Transverse colon (tissue), 4 donors: ENCODE measurements at regions not wholly inside any gene's neighbourhood (a gene's known extent, or its start where the extent isn't known, plus 50 kb on each side); places are given as distances from the start of the nearest gene placed in this dataset.
A peak's percentile ranks its signal among the peaks of the same experiment; 100 is the strongest.
"Not testable (repeated sequence)": the region's sequence is repeated elsewhere in the genome, so short reads cannot be mapped to it uniquely, and the experiment has no call there.

Experiments
- DNase-seq: peaks from one replicate; pipeline ENCODE4 v3.0.0-alpha.2; 2019
- H3K27ac ChIP-seq, 4 donors: fragments of 200-600 bp; sonication (generic); 2 replicates each; pipeline ENCODE4 v1.5.1; 2016 to 2018; ENCODE audit warnings: inconsistent platforms in 4 of 4
- H3K27me3 ChIP-seq: fragments of 200-600 bp; sonication (generic); 2 replicates; pipeline ENCODE4 v1.5.1; 2017; ENCODE audit warnings: inconsistent platforms
- H3K36me3 ChIP-seq, 4 donors: fragments of 200-600 bp; sonication (generic); 2 replicates each; pipeline ENCODE4 v1.5.1; 2017 to 2019; ENCODE audit warnings: inconsistent platforms in 4 of 4
- H3K4me1 ChIP-seq, 4 donors: fragments of 200-600 bp; sonication (generic); 2 replicates each; pipeline ENCODE4 v1.5.1; 2017 to 2020; ENCODE audit warnings: inconsistent platforms in 4 of 4
- H3K4me3 ChIP-seq, 4 donors: fragments of 200-600 bp; sonication (generic); 1 replicate in 1 of 4; 2 replicates in 3 of 4; pipeline versions ENCODE4 v1.5.1 to v1.6.1; 2017 to 2019; ENCODE audit warnings: inconsistent platforms in 4 of 4
- H3K9me3 ChIP-seq, 2 donors: fragments of 200-600 bp; sonication (generic); 2 replicates each; pipeline ENCODE4 v1.5.1; 2017 to 2019; ENCODE audit warnings: inconsistent platforms in 2 of 2
- EP300 ChIP-seq: sonication (generic); formaldehyde crosslinking; IDR thresholded peaks from one replicate; pipeline ENCODE4 v1.6.1; 2017; ENCODE audit warnings: antibody characterized with exemption, low read depth
- POLR2A ChIP-seq: fragments of 450-650 bp; IDR thresholded peaks from one replicate; pipeline ENCODE4 v1.6.1; 2016; ENCODE audit warnings: antibody characterized with exemption, mild to moderate bottlenecking, moderate library complexity
- POLR2AphosphoS5 ChIP-seq, 3 donors: sonication (generic); formaldehyde crosslinking; IDR thresholded peaks; one replicate each; pipeline ENCODE4 v1.6.1; 2016; ENCODE audit warnings: antibody characterized with exemption in 3 of 3
- WGBS, 2 donors: methylation state at CpG; one replicate each; pipeline ENCODE4 v1.1.5; 2018; ENCODE audit warnings: low coverage in 1 of 2; 5-methylcytosine and 5-hydroxymethylcytosine counted together
- in situ Hi-C, 4 donors: fragments of 200-750 bp; cut with MboI; loops; one replicate each; pipeline versions ENCODE4 v1.15.0 to v1.15.1; 2017; ENCODE audit warnings: low sequenced_read_pairs in 3 of 4, low pct_ligation_motif_present in 1 of 4, low pct_unique_long_range_greater_than_20kb in 1 of 4
- intact Hi-C: fragments of 100-400 bp; cut with DNase I; formaldehyde crosslinking; loops from one replicate; pipeline ENCODE4 v1.15.1; 2023; ENCODE audit warnings: low total_unique reads
- TF ChIP-seq, protein P1 (sequence below), 5 experiments: fragments of 200-600 bp in 3 of 5; fragments of 450-650 bp in 2 of 5; sonication (generic) in 3 of 5; IDR thresholded peaks; 1 replicate in 2 of 5; 2 replicates in 3 of 5; pipeline ENCODE4 v1.5.1; 2016 to 2017; ENCODE audit warnings: antibody characterized with exemption in 5 of 5, inconsistent platforms in 3 of 5, mild to moderate bottlenecking in 2 of 5, moderate library complexity in 1 of 5

DNA sequence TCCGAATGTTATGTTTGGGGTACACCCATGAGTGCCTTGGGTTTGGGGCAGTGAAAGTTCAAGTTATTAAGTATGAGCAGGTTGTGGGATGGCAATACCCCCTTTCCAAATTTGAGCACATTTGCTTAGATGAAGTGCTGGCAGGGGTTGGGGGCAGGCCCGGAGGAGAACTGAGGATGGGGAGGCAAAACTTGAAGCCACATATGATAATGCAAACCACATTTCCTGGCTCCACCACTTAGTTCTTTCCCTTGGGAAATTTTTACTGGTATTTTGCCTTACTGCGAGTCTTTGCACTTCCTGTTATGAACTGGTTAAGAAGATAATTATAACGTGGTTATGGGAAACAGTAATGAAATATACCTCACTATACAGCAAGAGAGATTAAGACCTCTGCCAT lies 336.0 kb upstream of the ONECUT1 start:
- Histone ChIP-seq H3K27me3 (no peaks in the 10 kb centered on the region), H3K4me1 (no peaks in the 10 kb centered on the region), H3K4me3 (no peak overlapping the region), H3K9me3 (no peaks in the 10 kb centered on the region), H3K27ac (no peak overlapping the region), H3K36me3 (no peaks in the 10 kb centered on the region)
- TF ChIP-seq POLR2A (no peak), POLR2AphosphoS5 (IDR thresholded peaks at IDR 0.05) (no peak), EP300 (no peak)
- TF ChIP-seq, protein P1, sequence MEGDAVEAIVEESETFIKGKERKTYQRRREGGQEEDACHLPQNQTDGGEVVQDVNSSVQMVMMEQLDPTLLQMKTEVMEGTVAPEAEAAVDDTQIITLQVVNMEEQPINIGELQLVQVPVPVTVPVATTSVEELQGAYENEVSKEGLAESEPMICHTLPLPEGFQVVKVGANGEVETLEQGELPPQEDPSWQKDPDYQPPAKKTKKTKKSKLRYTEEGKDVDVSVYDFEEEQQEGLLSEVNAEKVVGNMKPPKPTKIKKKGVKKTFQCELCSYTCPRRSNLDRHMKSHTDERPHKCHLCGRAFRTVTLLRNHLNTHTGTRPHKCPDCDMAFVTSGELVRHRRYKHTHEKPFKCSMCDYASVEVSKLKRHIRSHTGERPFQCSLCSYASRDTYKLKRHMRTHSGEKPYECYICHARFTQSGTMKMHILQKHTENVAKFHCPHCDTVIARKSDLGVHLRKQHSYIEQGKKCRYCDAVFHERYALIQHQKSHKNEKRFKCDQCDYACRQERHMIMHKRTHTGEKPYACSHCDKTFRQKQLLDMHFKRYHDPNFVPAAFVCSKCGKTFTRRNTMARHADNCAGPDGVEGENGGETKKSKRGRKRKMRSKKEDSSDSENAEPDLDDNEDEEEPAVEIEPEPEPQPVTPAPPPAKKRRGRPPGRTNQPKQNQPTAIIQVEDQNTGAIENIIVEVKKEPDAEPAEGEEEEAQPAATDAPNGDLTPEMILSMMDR (IDR thresholded peaks at IDR 0.05), result no peak
- in situ Hi-C loops, result no loop called here
- no peak for DNase-seq
- 44 to 60% methylated on average over 4 of the region's 4 CpGs for WGBS, 2 donors
- intact Hi-C loops, result no loop called here

DNA sequence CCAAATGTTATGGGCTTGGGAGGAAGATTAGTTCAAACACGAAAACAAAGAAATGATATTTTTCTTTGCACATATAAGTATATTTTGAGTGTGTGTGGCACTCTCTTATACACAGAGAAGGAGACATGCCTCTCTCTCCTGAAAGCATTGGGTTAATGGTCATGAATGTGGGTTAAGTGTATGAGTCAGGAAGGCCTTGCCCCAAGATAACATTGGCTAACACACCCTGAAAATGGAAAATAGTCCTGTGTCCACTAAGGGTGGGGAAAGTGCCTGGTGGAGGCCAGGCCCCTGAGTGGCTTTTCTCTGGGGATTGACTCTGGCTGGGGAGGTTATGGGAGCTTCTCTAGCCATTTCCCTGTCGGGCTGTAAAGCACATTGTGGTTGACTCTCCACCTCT lies 332.7 kb upstream of the ONECUT1 start:
- no peaks in the 10 kb centered on the region for H3K4me1 ChIP-seq
- in situ Hi-C loops, result no loop called here
- H3K36me3 ChIP-seq, result no peaks in the 10 kb centered on the region
- H3K4me3 ChIP-seq, result no peak overlapping the region
- H3K9me3 ChIP-seq, result no peaks in the 10 kb centered on the region
- no peak for DNase-seq
- TF ChIP-seq POLR2A (no peak), EP300 (no peak), POLR2AphosphoS5 (IDR thresholded peaks at IDR 0.05) (no peak)
- TF ChIP-seq, protein P1 (IDR thresholded peaks at IDR 0.05), result no peak
- H3K27ac ChIP-seq, result no peak overlapping the region
- no peaks in the 10 kb centered on the region for H3K27me3 ChIP-seq
- 85 to 100% methylated on average over 2 of the region's 2 CpGs for WGBS, 2 donors
- intact Hi-C loops, result no loop called here

DNA sequence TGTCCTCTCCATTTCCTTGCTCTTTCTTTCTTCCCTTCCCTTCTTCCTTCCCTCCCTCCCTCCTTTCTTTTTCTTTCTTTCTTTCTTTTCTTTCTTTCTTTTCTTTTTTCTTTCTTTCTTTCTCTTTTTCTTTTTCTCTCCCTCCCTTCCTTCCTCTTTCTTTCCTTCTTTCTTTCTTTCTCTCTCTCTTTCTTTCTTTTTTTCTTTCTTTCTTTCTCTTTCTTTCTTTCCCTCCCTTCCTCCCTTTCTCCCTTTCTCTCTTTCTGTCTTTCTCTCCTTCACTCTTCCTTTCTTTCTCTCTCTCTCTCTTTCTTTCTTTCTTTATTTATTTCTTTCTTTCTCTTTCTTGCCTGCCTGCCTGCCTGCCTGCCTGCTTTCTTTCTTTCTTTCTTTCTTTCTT lies 326.8 kb upstream of the ONECUT1 start:
- H3K9me3 ChIP-seq, H3K4me3 ChIP-seq, in situ Hi-C loops, H3K36me3 ChIP-seq, DNase-seq, intact Hi-C loops, H3K27me3 ChIP-seq: not testable (repeated sequence)
- Histone ChIP-seq H3K27ac (peak overlapping the region in 1 of 4 donors; percentile 88), H3K4me1 (peaks cover 0 to 19% (median 4%) of the 10 kb centered on the region in 4 donors)

DNA sequence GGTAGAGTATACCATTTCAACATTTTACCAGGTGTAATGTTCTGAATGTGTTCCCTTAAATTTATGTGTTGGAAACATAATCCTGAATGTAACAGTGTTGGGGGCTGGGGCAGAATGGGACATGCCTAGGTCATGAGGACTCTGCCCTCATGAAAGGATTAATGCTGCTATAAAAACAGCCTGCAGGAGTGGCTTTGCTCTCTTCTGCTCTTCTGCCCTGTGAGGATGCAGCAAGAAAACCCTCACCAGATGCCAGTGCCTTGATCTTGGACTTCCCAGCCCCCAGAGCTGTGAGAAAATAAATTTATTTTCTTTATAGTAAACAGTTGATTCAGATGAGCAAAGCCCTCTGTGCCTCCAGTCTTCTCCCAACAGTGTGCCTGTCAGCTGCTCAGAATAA lies 326.0 kb upstream of the ONECUT1 start:
- in situ Hi-C loops, result no loop called here
- TF ChIP-seq, protein P1 (IDR thresholded peaks at IDR 0.05), result no peak
- TF ChIP-seq POLR2A (no peak), POLR2AphosphoS5 (IDR thresholded peaks at IDR 0.05) (peak in 2 of 3 donors; percentile 38 to 55)
- DNase-seq, result peak; percentile 27

DNA sequence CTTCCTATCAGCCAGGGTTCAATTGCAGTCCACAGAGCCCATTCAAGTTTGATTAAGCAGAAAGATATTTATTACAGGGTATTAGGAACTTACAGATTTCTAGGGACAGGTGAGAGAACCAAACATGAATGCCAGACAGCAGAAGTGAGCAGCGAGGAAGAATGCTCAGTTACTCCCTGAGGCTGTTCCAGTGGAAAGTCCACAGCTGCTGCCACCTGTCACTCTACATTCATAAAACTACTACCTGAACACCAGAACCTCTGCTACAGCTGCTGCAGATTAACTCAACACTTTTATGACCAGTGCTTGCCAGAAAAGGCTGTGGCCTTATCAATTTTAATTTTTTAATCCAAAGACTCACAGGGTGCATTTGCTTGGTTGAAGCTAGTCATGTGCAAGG lies 325.4 kb upstream of the ONECUT1 start:
- Histone ChIP-seq H3K36me3 (no peaks in the 10 kb centered on the region), H3K9me3 (no peaks in the 10 kb centered on the region), H3K27me3 (no peaks in the 10 kb centered on the region), H3K27ac (peak overlapping the region; percentile 85 to 89 (median 88)), H3K4me1 (peaks cover 0 to 19% (median 4%) of the 10 kb centered on the region in 4 donors), H3K4me3 (peak overlapping the region in 3 of 4 donors; percentile 7 to 36 (median 13))
- peak; percentile 48 for DNase-seq
- intact Hi-C loops (no loop called here), in situ Hi-C loops (no loop called here)
- WGBS, 2 donors, result 55% methylated on average over 1 of the region's 1 CpG; no CpG with 5 or more reads in 1 of the 2 donors
- TF ChIP-seq POLR2AphosphoS5 (IDR thresholded peaks at IDR 0.05) (peak in 2 of 3 donors; percentile 36 to 41), POLR2A (peak; percentile 25), EP300 (no peak)

More for the DNA sequence above, 326.0 kb upstream of the ONECUT1 start:
- Histone ChIP-seq H3K27me3 (no peaks in the 10 kb centered on the region), H3K9me3 (no peaks in the 10 kb centered on the region), H3K36me3 (no peaks in the 10 kb centered on the region), H3K4me1 (peaks cover 0 to 19% (median 4%) of the 10 kb centered on the region in 4 donors), H3K4me3 (no peak overlapping the region), H3K27ac (peak overlapping the region; percentile 85 to 89 (median 88))
- intact Hi-C loops, result no loop called here
